ENCODE measurements at regions not wholly inside any gene's neighbourhood (a gene's known extent, or its start where the extent isn't known, plus 50 kb on each side); places are given as distances from the start of the nearest gene placed in this dataset.

DNA sequence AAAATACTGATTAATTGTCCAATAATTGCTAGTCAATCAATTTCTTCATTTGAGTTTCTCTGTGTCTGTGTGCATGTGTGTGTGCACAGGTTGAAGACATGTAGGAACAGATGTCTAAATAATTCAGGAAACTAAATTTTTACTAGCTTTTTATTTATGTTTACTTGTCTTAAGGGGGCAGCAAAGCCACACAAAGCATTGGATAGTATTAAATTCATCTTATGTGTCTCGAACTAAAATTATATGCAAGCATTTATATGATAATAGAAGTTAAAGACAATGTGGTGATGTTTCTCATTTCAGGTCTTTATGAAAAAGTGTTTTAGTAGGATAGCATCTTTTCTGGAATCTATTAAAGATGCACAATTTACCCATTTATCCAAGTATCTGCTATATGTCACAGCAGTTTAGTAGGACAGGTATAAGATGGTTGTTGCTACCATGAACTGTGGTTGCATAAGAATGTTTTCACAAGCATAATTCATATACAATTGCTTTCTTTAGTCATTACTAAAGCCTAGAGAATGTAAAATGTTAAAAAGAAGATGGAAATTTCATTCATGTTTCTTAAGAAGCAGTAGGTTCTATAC, 784.6 kb upstream of the NUDT12 start:
- no peak overlapping the region for H3K4me3 ChIP-seq (ENCODE audit: low read length)
- no peak overlapping the region for H2BK120ac ChIP-seq (ENCODE audit: low read depth, low read length)
- no peak overlapping the region for H3K9ac ChIP-seq (ENCODE audit: low read length)
- H3K4ac ChIP-seq (ENCODE audit: low read depth, low read length), result no peak overlapping the region
- no peak overlapping the region for H4K5ac ChIP-seq (ENCODE audit: low read length)
- no peaks in the 10 kb centered on the region for H3K4me1 ChIP-seq (ENCODE audit: control insufficient read depth, low read depth, low read length)
- no peak overlapping the region for H2BK5ac ChIP-seq (ENCODE audit: low read length)
- no peaks in the 10 kb centered on the region for H3K79me1 ChIP-seq (ENCODE audit: low read length)
- no peaks in the 10 kb centered on the region for H3K79me2 ChIP-seq (ENCODE audit: control insufficient read depth, insufficient read depth, low read length)
- no peak overlapping the region for H3K4me2 ChIP-seq (ENCODE audit: low read length)
- no peaks in the 10 kb centered on the region for H3K36me3 ChIP-seq (ENCODE audit: control insufficient read depth, insufficient read depth, low read length)
- no peak overlapping the region for H3K56ac ChIP-seq (ENCODE audit: low read length)
- H3K27me3 ChIP-seq (ENCODE audit: insufficient read depth, low read length, poor library complexity), result no peaks in the 10 kb centered on the region
- H2AK5ac ChIP-seq (ENCODE audit: low read length), result no peak overlapping the region
- WGBS (ENCODE audit: extremely low coverage, insufficient coverage, low lambda C conversion rate), result no CpG with 5 or more reads among the region's 1 CpG
- DNase-seq, result peak; percentile 17
- H2BK15ac ChIP-seq (replicated peaks; ENCODE audit: low read depth), result no peak overlapping the region
- no peak overlapping the region for H3K18ac ChIP-seq (ENCODE audit: low read length)
- H4K8ac ChIP-seq (ENCODE audit: low read depth, low read length), result no peak overlapping the region
- no peak overlapping the region for H3K23ac ChIP-seq (ENCODE audit: low read length)
- no peak overlapping the region for H3K27ac ChIP-seq (ENCODE audit: low read depth, low read length)

DNA sequence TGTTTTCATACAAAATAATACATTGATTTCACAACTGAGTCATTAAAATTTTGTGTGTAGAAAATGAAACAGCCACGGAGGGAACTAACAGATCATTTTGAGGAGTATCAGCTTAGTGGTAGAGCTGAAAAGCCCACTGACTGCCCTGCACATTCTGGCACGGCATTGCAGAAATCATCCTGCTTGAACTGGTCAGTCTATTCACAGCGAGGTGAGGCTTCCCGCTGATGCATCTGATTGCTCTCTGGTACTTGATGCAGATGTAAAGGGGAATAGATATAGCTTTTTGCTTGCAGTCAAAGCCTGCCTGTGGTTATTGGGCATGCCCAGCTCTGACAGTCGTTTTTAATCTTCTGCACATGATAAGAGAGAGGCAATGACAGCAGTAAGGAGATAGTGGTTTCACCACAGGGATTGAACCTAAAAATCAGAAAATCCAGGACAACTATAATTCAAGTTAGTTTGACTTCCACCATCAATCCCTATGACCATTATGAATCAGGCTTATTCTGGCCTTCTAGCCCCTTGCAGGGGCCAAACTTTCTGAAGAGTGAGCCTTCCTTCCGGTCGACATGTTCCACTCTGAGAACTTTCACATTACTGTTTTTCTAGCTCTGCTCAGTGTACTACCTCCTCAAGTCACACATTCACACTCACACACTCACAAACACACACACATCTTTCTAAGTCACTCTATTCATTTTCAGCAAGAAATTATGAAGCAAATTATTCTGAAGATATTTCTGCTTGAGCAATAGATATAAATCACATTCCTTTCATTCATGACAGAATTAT, 782.8 kb upstream of the NUDT12 start:
- no peak overlapping the region for H2AK5ac ChIP-seq (ENCODE audit: low read length)
- H3K79me2 ChIP-seq (ENCODE audit: control insufficient read depth, insufficient read depth, low read length), result no peaks in the 10 kb centered on the region
- H3K18ac ChIP-seq (ENCODE audit: low read length), result no peak overlapping the region
- no peak overlapping the region for H3K4me3 ChIP-seq (ENCODE audit: low read length)
- no peak overlapping the region for H4K5ac ChIP-seq (ENCODE audit: low read length)
- peak; percentile 22 for DNase-seq
- no peaks in the 10 kb centered on the region for H3K79me1 ChIP-seq (ENCODE audit: low read length)
- no peak overlapping the region for H2BK5ac ChIP-seq (ENCODE audit: low read length)
- no peak overlapping the region for H2BK120ac ChIP-seq (ENCODE audit: low read depth, low read length)
- no peaks in the 10 kb centered on the region for H3K4me1 ChIP-seq (ENCODE audit: control insufficient read depth, low read depth, low read length)
- H3K36me3 ChIP-seq (ENCODE audit: control insufficient read depth, insufficient read depth, low read length), result no peaks in the 10 kb centered on the region
- H3K27ac ChIP-seq (ENCODE audit: low read depth, low read length), result no peak overlapping the region
- H3K4ac ChIP-seq (ENCODE audit: low read depth, low read length), result no peak overlapping the region
- no CpG with 5 or more reads among the region's 7 CpGs for WGBS (ENCODE audit: extremely low coverage, insufficient coverage, low lambda C conversion rate)
- H3K23ac ChIP-seq (ENCODE audit: low read length), result no peak overlapping the region
- no peaks in the 10 kb centered on the region for H3K27me3 ChIP-seq (ENCODE audit: insufficient read depth, low read length, poor library complexity)
- H3K56ac ChIP-seq (ENCODE audit: low read length), result no peak overlapping the region
- no peak overlapping the region for H4K8ac ChIP-seq (ENCODE audit: low read depth, low read length)
- no peak overlapping the region for H3K9ac ChIP-seq (ENCODE audit: low read length)
- no peak overlapping the region for H3K4me2 ChIP-seq (ENCODE audit: low read length)
- no peak overlapping the region for H2BK15ac ChIP-seq (replicated peaks; ENCODE audit: low read depth)

DNA sequence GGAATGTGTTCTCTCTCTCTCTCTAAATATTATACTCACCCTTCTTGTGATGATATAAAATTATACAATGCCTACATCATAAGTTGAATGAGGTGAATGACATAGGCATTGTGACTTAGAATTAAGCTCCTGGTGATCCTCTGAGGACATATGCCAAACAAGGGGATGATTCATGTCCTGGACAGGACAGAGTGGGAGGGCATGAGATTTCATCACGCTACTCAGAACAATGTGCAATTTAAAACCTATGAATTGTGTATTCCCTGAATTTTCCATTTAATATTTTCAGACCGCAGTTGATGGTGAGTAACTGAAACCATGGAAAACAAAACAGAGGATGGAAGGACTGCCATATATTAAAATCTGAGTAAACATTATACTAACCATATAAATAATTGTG, 782.2 kb upstream of the NUDT12 start:
- Histone ChIP-seq H3K36me3 (ENCODE audit: control insufficient read depth, insufficient read depth, low read length) (no peaks in the 10 kb centered on the region), H3K4ac (ENCODE audit: low read depth, low read length) (no peak overlapping the region), H3K27me3 (ENCODE audit: insufficient read depth, low read length, poor library complexity) (no peaks in the 10 kb centered on the region), H4K5ac (ENCODE audit: low read length) (no peak overlapping the region), H2BK5ac (ENCODE audit: low read length) (no peak overlapping the region), H4K8ac (ENCODE audit: low read depth, low read length) (no peak overlapping the region), H3K79me2 (ENCODE audit: control insufficient read depth, insufficient read depth, low read length) (no peaks in the 10 kb centered on the region), H3K23ac (ENCODE audit: low read length) (no peak overlapping the region), H3K27ac (ENCODE audit: low read depth, low read length) (no peak overlapping the region), H2BK120ac (ENCODE audit: low read depth, low read length) (no peak overlapping the region), H3K4me2 (ENCODE audit: low read length) (no peak overlapping the region), H3K9ac (ENCODE audit: low read length) (no peak overlapping the region), H3K79me1 (ENCODE audit: low read length) (no peaks in the 10 kb centered on the region), H2BK15ac (replicated peaks; ENCODE audit: low read depth) (no peak overlapping the region), H3K4me3 (ENCODE audit: low read length) (no peak overlapping the region), H3K18ac (ENCODE audit: low read length) (no peak overlapping the region), H3K4me1 (ENCODE audit: control insufficient read depth, low read depth, low read length) (no peaks in the 10 kb centered on the region), H2AK5ac (ENCODE audit: low read length) (no peak overlapping the region), H3K56ac (ENCODE audit: low read length) (no peak overlapping the region)
- WGBS (ENCODE audit: extremely low coverage, insufficient coverage, low lambda C conversion rate), result no CpG with 5 or more reads among the region's 2 CpGs
- DNase-seq, result no peak

DNA sequence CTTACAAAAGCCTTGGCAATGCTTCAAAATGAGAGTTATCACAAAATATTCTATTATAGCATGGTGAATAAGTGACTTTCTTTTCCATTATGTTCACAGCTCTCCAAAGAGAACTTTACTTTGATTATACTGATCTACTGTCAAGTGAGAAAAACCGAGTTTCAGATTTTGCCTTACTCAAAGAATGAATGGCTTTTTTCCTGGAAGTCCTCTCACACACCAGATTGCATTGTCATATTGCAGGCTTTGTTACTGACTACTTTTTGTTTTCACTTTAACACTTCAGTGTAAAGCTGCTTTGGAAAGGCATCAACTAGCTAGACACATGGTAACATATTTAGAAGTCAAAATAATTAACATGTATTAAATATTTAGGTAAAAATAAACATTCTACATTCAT, 765.2 kb upstream of the NUDT12 start:
- H3K4me3 ChIP-seq (ENCODE audit: low read length), result no peak overlapping the region
- no peak overlapping the region for H3K23ac ChIP-seq (ENCODE audit: low read length)
- H3K27me3 ChIP-seq (ENCODE audit: insufficient read depth, low read length, poor library complexity), result no peaks in the 10 kb centered on the region
- no peak overlapping the region for H2BK120ac ChIP-seq (ENCODE audit: low read depth, low read length)
- H4K5ac ChIP-seq (ENCODE audit: low read length), result no peak overlapping the region
- H3K9ac ChIP-seq (ENCODE audit: low read length), result no peak overlapping the region
- no peak overlapping the region for H2BK5ac ChIP-seq (ENCODE audit: low read length)
- WGBS (ENCODE audit: extremely low coverage, insufficient coverage, low lambda C conversion rate), result no CpG with 5 or more reads among the region's 1 CpG
- no peak overlapping the region for H2AK5ac ChIP-seq (ENCODE audit: low read length)
- no peak overlapping the region for H3K27ac ChIP-seq (ENCODE audit: low read depth, low read length)
- no peaks in the 10 kb centered on the region for H3K79me1 ChIP-seq (ENCODE audit: low read length)
- no peaks in the 10 kb centered on the region for H3K79me2 ChIP-seq (ENCODE audit: control insufficient read depth, insufficient read depth, low read length)
- no peak overlapping the region for H3K4me2 ChIP-seq (ENCODE audit: low read length)
- no peaks in the 10 kb centered on the region for H3K4me1 ChIP-seq (ENCODE audit: control insufficient read depth, low read depth, low read length)
- H3K4ac ChIP-seq (ENCODE audit: low read depth, low read length), result no peak overlapping the region
- no peak overlapping the region for H2BK15ac ChIP-seq (replicated peaks; ENCODE audit: low read depth)
- no peak overlapping the region for H3K18ac ChIP-seq (ENCODE audit: low read length)
- H4K8ac ChIP-seq (ENCODE audit: low read depth, low read length), result no peak overlapping the region
- H3K36me3 ChIP-seq (ENCODE audit: control insufficient read depth, insufficient read depth, low read length), result no peaks in the 10 kb centered on the region
- no peak for DNase-seq
- H3K56ac ChIP-seq (ENCODE audit: low read length), result no peak overlapping the region

DNA sequence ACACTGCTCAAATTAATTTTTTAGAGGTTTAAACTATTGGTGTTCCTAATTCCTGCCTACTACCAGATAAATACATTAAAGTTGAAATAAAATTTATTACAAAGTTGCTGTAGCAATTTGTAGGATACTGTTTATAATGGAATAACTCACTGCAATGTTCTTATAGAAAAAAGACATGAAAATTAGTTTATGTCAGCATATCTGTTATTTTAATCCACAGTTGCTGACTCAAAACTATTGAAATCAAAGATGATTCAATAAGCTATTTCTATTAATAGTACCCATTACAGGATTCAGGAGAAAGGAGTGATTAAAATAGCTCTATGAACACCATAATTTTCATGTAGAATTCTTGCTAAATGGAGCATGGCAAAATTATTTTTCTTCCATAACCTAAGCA, 764.4 kb upstream of the NUDT12 start:
- Histone ChIP-seq H3K9ac (ENCODE audit: low read length) (no peak overlapping the region), H3K4ac (ENCODE audit: low read depth, low read length) (no peak overlapping the region), H2AK5ac (ENCODE audit: low read length) (no peak overlapping the region), H3K4me1 (ENCODE audit: control insufficient read depth, low read depth, low read length) (no peaks in the 10 kb centered on the region), H3K36me3 (ENCODE audit: control insufficient read depth, insufficient read depth, low read length) (no peaks in the 10 kb centered on the region), H3K79me2 (ENCODE audit: control insufficient read depth, insufficient read depth, low read length) (no peaks in the 10 kb centered on the region), H2BK120ac (ENCODE audit: low read depth, low read length) (no peak overlapping the region), H3K27me3 (ENCODE audit: insufficient read depth, low read length, poor library complexity) (no peaks in the 10 kb centered on the region), H2BK5ac (ENCODE audit: low read length) (no peak overlapping the region), H2BK15ac (replicated peaks; ENCODE audit: low read depth) (no peak overlapping the region), H3K27ac (ENCODE audit: low read depth, low read length) (no peak overlapping the region), H3K56ac (ENCODE audit: low read length) (no peak overlapping the region), H3K79me1 (ENCODE audit: low read length) (no peaks in the 10 kb centered on the region), H3K4me2 (ENCODE audit: low read length) (no peak overlapping the region), H3K4me3 (ENCODE audit: low read length) (no peak overlapping the region), H4K5ac (ENCODE audit: low read length) (no peak overlapping the region), H3K18ac (ENCODE audit: low read length) (no peak overlapping the region), H3K23ac (ENCODE audit: low read length) (no peak overlapping the region), H4K8ac (ENCODE audit: low read depth, low read length) (no peak overlapping the region)
- no peak for DNase-seq

DNA sequence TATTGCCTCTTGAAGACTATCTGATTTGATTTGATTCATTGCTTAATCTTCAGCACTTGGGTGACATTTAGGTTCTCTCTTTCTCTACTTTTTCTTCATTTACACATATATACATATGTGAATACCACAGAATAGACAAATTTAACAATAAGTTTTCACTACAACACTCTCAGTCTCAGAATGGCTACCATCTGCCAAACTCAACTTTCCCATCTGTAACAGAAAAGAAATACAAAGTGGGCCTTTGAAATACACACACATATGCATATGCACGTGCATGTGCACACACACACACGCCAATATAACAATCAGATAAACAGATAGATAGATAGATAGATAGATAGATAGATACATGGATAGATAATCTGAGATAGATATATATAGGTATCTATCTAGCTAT, 762.8 kb upstream of the NUDT12 start:
- Histone ChIP-seq H3K79me2 (ENCODE audit: control insufficient read depth, insufficient read depth, low read length) (no peaks in the 10 kb centered on the region), H3K18ac (ENCODE audit: low read length) (no peak overlapping the region), H3K27me3 (ENCODE audit: insufficient read depth, low read length, poor library complexity) (no peaks in the 10 kb centered on the region), H3K4ac (ENCODE audit: low read depth, low read length) (no peak overlapping the region), H3K4me2 (ENCODE audit: low read length) (no peak overlapping the region), H4K8ac (ENCODE audit: low read depth, low read length) (no peak overlapping the region), H3K9ac (ENCODE audit: low read length) (no peak overlapping the region), H2BK15ac (replicated peaks; ENCODE audit: low read depth) (no peak overlapping the region), H3K4me1 (ENCODE audit: control insufficient read depth, low read depth, low read length) (no peaks in the 10 kb centered on the region), H2AK5ac (ENCODE audit: low read length) (no peak overlapping the region), H3K36me3 (ENCODE audit: control insufficient read depth, insufficient read depth, low read length) (no peaks in the 10 kb centered on the region), H2BK120ac (ENCODE audit: low read depth, low read length) (no peak overlapping the region), H3K23ac (ENCODE audit: low read length) (no peak overlapping the region), H3K56ac (ENCODE audit: low read length) (no peak overlapping the region), H2BK5ac (ENCODE audit: low read length) (no peak overlapping the region), H3K27ac (ENCODE audit: low read depth, low read length) (no peak overlapping the region), H4K5ac (ENCODE audit: low read length) (no peak overlapping the region), H3K79me1 (ENCODE audit: low read length) (no peaks in the 10 kb centered on the region), H3K4me3 (ENCODE audit: low read length) (no peak overlapping the region)
- WGBS (ENCODE audit: extremely low coverage, insufficient coverage, low lambda C conversion rate), result no CpG with 5 or more reads among the region's 2 CpGs
- DNase-seq, result no peak
